ENCODE measurements at regions not wholly inside any gene's neighbourhood (a gene's known extent, or its start where the extent isn't known, plus 50 kb on each side); places are given as distances from the start of the nearest gene placed in this dataset.
A peak's percentile ranks its signal among the peaks of the same experiment; 100 is the strongest.

- CTCF ChIA-PET (ENCODE audit: partially characterized antibody): interaction anchor here (0.7 to 2.5 kb wide), 3 partner anchors 10 to 21 kb away, joined by 3 to 7 read pairs (median 4); no protein-coding TSS in a partner anchor
- Histone ChIP-seq H3K56ac (replicated peaks; ENCODE audit: insufficient read length, low read depth, low read length) (no peak overlapping the region), H3K79me1 (ENCODE audit: low read depth, low read length) (peaks cover 9% of the 10 kb centered on the region; the same call in 1 of the 2 replicates), H3K9ac (replicated peaks in 1 of 4; ENCODE audit: extremely low read depth in 1 of 4, low read depth in 3 of 4, low read length in 3 of 4) (no peak overlapping the region), H4K91ac (replicated peaks; ENCODE audit: insufficient read length, low read length) (no peak overlapping the region), H2BK20ac (ENCODE audit: low read length) (no peak overlapping the region), H3K23me2 (ENCODE audit: low read depth, low read length) (peaks cover 16% of the 10 kb centered on the region), H2BK5ac (ENCODE audit: low read depth, low read length) (no peak overlapping the region), H3K23ac (ENCODE audit: insufficient read length) (no peak overlapping the region), H2BK12ac (ENCODE audit: low read depth, low read length) (no peak overlapping the region), H3K4ac (replicated peaks; ENCODE audit: insufficient read length, low read depth, low read length) (no peak overlapping the region), H4K5ac (ENCODE audit: insufficient read length, low read depth, low read length) (no peak overlapping the region), H4K8ac (ENCODE audit: extremely low read depth, insufficient read depth, low read length) (no peak overlapping the region), H3K14ac (ENCODE audit: insufficient read length) (no peak overlapping the region), H2BK15ac (ENCODE audit: low read length) (no peak overlapping the region), H3K36me3 (ENCODE audit: control insufficient read depth in 2 of 4, insufficient read depth in 4 of 4, low read length in 3 of 4) (no peaks in the 10 kb centered on the region; a peak in 1 of 8 replicates), H3K9me3 (ENCODE audit: insufficient read depth in 2 of 2, low read depth in 1 of 2, low read length in 1 of 2) (no peaks in the 10 kb centered on the region), H3K18ac (ENCODE audit: extremely low read depth, low read length) (no peak overlapping the region), H3K79me2 (ENCODE audit: control insufficient read depth in 1 of 2, insufficient read depth in 2 of 2, low read length in 2 of 2) (no peaks in the 10 kb centered on the region), H4K20me1 (replicated peaks in 1 of 2; ENCODE audit: control insufficient read depth in 1 of 2, insufficient read depth in 2 of 2, low read length in 2 of 2) (peaks cover 0 to 10% of the 10 kb centered on the region in 2 experiments), H3K27ac (ENCODE audit: low read depth, low read length) (no peak overlapping the region), H2BK120ac (replicated peaks; ENCODE audit: low read depth, low read length) (no peak overlapping the region), H2AK5ac (ENCODE audit: low read depth, low read length) (no peak overlapping the region), H3K4me3 (ENCODE audit: extremely low read depth in 1 of 4, insufficient read depth in 2 of 4, low read depth in 3 of 4, low read length in 4 of 4) (no peak overlapping the region), H3K4me2 (ENCODE audit: insufficient read depth in 1 of 2, low read depth in 2 of 2, low read length in 2 of 2) (no peak overlapping the region), H3K4me1 (replicated peaks in 1 of 4; ENCODE audit: control insufficient read depth in 3 of 4, insufficient read depth in 4 of 4, low read length in 3 of 4) (peaks cover 0 to 8% (median 2%) of the 10 kb centered on the region in 4 experiments; a peak in 3 of 7 replicates), H2AFZ (ENCODE audit: low read length) (0 out of 2 replicates have a peak overlapping the region, but pooled peaks have one; percentile 81), H3K27me3 (replicated peaks in 1 of 4; ENCODE audit: control insufficient read depth in 3 of 4, extremely low read depth in 1 of 4, insufficient read depth in 3 of 4, low read length in 3 of 4) (peaks cover 0 to 12% (median 2%) of the 10 kb centered on the region in 4 experiments; a peak in 3 of 7 replicates)
- no peak for FAIRE-seq
- 78% methylated on average over 10 of the region's 10 CpGs; no CpG with 5 or more reads in 1 of the 2 experiments for WGBS, 2 experiments (ENCODE audit: extremely low coverage in 1 of 2, insufficient coverage in 1 of 2, insufficient read length in 1 of 2, insufficient replicate concordance in 2 of 2, low coverage in 1 of 2, low lambda C conversion rate in 2 of 2, missing lambda C conversion rate in 1 of 2)
- TF ChIP-seq CTCF (IDR thresholded peaks at IDR 0.05; ENCODE audit: control extremely low read depth in 1 of 3, insufficient read depth in 1 of 3, low read depth in 1 of 3, low read length in 3 of 3) (peak in 2 of 3 experiments; percentile 1 to 33; a peak in 2 of 4 replicates), YY1 (IDR thresholded peaks at IDR 0.05; ENCODE audit: low read depth, low read length) (no peak)
- POLR2A ChIA-PET (ENCODE audit: partially characterized antibody): no interaction called here
- DNase-seq (ENCODE audit: low read depth in 1 of 2, low spot score in 2 of 2): no peak
Observed at GRCh38 chr9:36762958-36763357, 190.3 kb downstream of the MELK start.

Measured in H1 (cell line).